ENCODE measurements at regions not wholly inside any gene's neighbourhood (a gene's known extent, or its start where the extent isn't known, plus 50 kb on each side); places are given as distances from the start of the nearest gene placed in this dataset.

GRCh38 chr20:3353646-3354045, 53.8 kb downstream of the DNAAF9 start:
- no peaks in the 10 kb centered on the region for H3K27me3 ChIP-seq (ENCODE audit: control insufficient read depth in 2 of 2, insufficient read depth in 2 of 2, low read length in 2 of 2)
- H2AFZ ChIP-seq (ENCODE audit: low read depth, low read length) = no peak overlapping the region
- ATAC-seq (no peak), FAIRE-seq (no peak), DNase-seq (ENCODE audit: extremely low read depth in 1 of 4, low spot score in 3 of 4) (no peak)
- TF ChIP-seq HNRNPLL (IDR thresholded peaks at IDR 0.05; ENCODE audit: low read depth, low read length, poor library complexity, severe bottlenecking) = no peak
- no peak for TF ChIP-seq PCBP2 (IDR thresholded peaks at IDR 0.05; ENCODE audit: low read depth, low read length, poor library complexity, severe bottlenecking)
- TF ChIP-seq ZNF3 (CRISPR knock-in tag; IDR thresholded peaks at IDR 0.05) = no peak
- TF ChIP-seq RBM22 (IDR thresholded peaks at IDR 0.05; ENCODE audit: low read depth, low read length, poor library complexity, severe bottlenecking) = no peak
- no peak for TF ChIP-seq HDAC8 (tag; IDR thresholded peaks at IDR 0.05)
- no peak for TF ChIP-seq ZNF324 (CRISPR knock-in tag; IDR thresholded peaks at IDR 0.05)
- TF ChIP-seq ZNF785 (CRISPR knock-in tag; IDR thresholded peaks at IDR 0.05) = no peak
- TF ChIP-seq NFE2L1 (tag; IDR thresholded peaks at IDR 0.05; ENCODE audit: borderline replicate concordance, low read depth) = no peak
- no peak for TF ChIP-seq TAF9B (IDR thresholded peaks at IDR 0.05; ENCODE audit: partially characterized antibody)
- no peak for TF ChIP-seq CBX3 (IDR thresholded peaks at IDR 0.05; ENCODE audit: borderline replicate concordance in 1 of 2, low read length in 2 of 2)
- TF ChIP-seq ZC3H11A (IDR thresholded peaks at IDR 0.05; ENCODE audit: low read depth, low read length) = no peak
- ChIA-PET CTCF (ENCODE audit: low intra/inter-chr PET ratio) (no interaction called here), POLR2A (no interaction called here)
- no peaks in the 10 kb centered on the region for H3K36me3 ChIP-seq (ENCODE audit: control insufficient read depth, insufficient read depth, low read length)
- H3K79me2 ChIP-seq (ENCODE audit: control insufficient read depth, insufficient read depth, low read length) = no peaks in the 10 kb centered on the region
- H3K27ac ChIP-seq (ENCODE audit: extremely low read depth, low read depth, low read length) = no peak overlapping the region
- in situ Hi-C loops (cut with MboI) = no loop called here
- no peak overlapping the region for H3K9ac ChIP-seq (ENCODE audit: insufficient read depth in 1 of 2, low read depth in 2 of 2, low read length in 2 of 2)
- BruUV-seq (replicated peaks) = no TSS peak
- intact Hi-C loops (cut with micrococcal nuclease) = no loop called here
- no peaks in the 10 kb centered on the region for H3K9me3 ChIP-seq (replicated peaks; ENCODE audit: control insufficient read depth, insufficient read depth, low read depth, low read length)
- no peak overlapping the region for H3K4me3 ChIP-seq
- no peaks in the 10 kb centered on the region for H3K4me1 ChIP-seq (replicated peaks in 1 of 2; ENCODE audit: control insufficient read depth in 2 of 2, insufficient read depth in 2 of 2, low read length in 2 of 2)
- no peaks in the 10 kb centered on the region for H4K20me1 ChIP-seq (replicated peaks; ENCODE audit: control insufficient read depth, insufficient read depth, low read length)
- H3K9me1 ChIP-seq (ENCODE audit: control insufficient read depth, insufficient read depth, low read length) = no peaks in the 10 kb centered on the region
- no peak overlapping the region for H3K4me2 ChIP-seq (ENCODE audit: insufficient read depth, low read length)
- WGBS (ENCODE audit: insufficient coverage, low coverage, missing lambda C conversion rate) = 73% methylated on average over 1 of the region's 2 CpGs
